ENCODE measurements at regions not wholly inside any gene's neighbourhood (a gene's known extent, or its start where the extent isn't known, plus 50 kb on each side); places are given as distances from the start of the nearest gene placed in this dataset.

DNA sequence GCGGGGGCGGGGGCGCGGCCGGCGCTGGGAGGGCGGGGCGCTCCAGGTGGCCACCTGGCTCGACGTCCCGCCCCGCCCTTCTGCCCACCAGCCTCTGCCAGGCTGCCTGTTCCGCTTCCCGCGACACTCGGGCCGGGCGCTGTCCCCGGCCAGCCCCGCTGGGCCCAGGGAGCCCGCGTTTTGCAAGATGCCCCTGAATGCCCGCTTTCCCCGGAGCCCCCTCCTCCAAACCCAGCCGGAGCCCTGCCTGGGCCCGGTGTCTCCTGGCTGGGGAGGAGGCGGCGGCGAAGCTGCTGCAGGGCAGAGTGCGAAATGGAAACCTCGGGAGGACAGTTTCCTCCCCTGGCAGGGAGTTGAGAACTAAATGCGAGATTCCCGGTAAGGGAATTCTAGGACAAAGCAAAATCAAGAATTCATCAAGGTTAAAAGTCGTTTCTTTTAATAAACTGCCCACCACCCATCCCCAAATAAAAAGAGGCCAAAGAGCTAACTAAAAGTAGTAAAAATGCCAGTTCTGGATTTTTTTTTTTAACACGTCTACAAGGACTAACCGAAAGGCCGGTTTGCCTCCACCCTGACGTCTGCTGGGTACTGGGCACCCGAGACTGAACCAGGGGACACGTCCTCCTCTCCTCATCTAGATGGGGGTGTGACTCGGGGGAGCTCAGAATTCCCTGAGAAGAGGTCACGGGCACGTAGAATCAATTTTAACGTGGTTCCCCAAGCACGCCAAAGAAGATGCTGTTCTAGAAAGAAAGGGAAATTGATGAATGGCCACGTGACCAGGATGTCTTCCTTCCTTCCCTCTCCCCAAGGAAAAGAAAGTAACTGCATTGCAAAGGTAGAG, 200.4 kb upstream of the NFE2L3 start:
- intact Hi-C loops (cut with micrococcal nuclease), result loop anchor here (1.0 to 5.0 kb wide), 7 partner anchors 13 to 911 kb away; partner anchors contain the start of genes CBX3, HNRNPA2B1, NFE2L3 and SKAP2
- POLR2A ChIA-PET, result interaction anchor here (0.8 to 2.7 kb wide), 3 partner anchors 14 to 50 kb away, joined by 4 to 28 read pairs (median 4); no protein-coding TSS in a partner anchor
- TF ChIP-seq, protein P1, sequence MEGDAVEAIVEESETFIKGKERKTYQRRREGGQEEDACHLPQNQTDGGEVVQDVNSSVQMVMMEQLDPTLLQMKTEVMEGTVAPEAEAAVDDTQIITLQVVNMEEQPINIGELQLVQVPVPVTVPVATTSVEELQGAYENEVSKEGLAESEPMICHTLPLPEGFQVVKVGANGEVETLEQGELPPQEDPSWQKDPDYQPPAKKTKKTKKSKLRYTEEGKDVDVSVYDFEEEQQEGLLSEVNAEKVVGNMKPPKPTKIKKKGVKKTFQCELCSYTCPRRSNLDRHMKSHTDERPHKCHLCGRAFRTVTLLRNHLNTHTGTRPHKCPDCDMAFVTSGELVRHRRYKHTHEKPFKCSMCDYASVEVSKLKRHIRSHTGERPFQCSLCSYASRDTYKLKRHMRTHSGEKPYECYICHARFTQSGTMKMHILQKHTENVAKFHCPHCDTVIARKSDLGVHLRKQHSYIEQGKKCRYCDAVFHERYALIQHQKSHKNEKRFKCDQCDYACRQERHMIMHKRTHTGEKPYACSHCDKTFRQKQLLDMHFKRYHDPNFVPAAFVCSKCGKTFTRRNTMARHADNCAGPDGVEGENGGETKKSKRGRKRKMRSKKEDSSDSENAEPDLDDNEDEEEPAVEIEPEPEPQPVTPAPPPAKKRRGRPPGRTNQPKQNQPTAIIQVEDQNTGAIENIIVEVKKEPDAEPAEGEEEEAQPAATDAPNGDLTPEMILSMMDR (IDR thresholded peaks at IDR 0.05), result no peak
- Mint-ChIP-seq H3K27me3 (peaks cover 29% of the 10 kb centered on the region), H3K4me3 (peak overlapping the region; percentile 50), H3K9me3 (peaks cover 3% of the 10 kb centered on the region), H3K27ac (no peak overlapping the region), H3K4me1 (peaks cover 35% of the 10 kb centered on the region), H3K36me3 (ENCODE audit: low read depth) (no peaks in the 10 kb centered on the region)
- CTCF ChIA-PET, result interaction anchor here (0.8 kb wide), 1 partner anchor 16 kb away, joined by 3 read pairs; no protein-coding TSS in a partner anchor
- no peak for ATAC-seq (ENCODE audit: low read depth)
- DNase-seq, result no peak

DNA sequence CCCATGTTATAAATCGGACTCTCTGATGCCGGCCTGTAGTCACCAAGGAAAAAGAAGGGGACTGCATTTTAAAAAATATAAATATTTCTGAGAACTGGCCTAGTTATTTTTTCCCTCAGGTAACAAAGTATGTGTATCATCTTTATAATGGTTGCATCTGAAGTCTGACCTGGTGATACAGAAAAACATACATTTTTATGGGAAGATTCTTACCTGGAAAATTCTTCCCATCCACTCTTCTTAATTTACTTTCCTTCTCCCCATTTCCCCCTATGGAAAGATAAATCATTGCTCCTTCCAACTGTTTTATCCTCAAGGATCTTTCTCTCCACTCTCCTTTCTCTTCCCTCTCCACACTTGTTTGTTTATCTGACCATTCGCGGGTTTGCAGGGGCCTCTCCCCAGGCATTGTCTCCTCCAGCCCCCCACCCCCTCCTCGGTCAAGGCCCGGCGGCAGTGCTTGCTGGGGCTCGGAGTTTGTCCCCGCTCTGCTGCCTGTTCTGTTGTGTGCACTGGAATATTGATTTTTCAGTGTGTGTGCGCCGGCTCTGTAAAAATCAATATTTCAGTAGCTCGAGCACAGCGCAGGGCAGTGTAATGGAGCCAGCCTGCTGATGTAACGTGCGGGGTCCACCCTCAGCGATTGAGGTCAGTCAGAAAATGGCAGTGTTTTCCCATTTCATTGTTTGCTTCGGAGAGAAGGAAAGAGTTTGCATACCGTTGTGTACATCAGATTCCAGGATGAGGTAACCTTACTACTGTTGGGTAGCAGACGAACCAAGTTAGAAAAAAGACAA, 199.5 kb upstream of the NFE2L3 start:
- H3K9me3 Mint-ChIP-seq, result peaks cover 3% of the 10 kb centered on the region
- no peak overlapping the region for H3K27ac Mint-ChIP-seq
- TF ChIP-seq, protein P1 (IDR thresholded peaks at IDR 0.05), result no peak
- ChIA-PET POLR2A (interaction anchor here (0.8 to 2.7 kb wide), 3 partner anchors 13 to 51 kb away, joined by 4 to 28 read pairs (median 4); no protein-coding TSS in a partner anchor), CTCF (interaction anchor here (0.8 kb wide), 1 partner anchor 15 kb away, joined by 3 read pairs; no protein-coding TSS in a partner anchor)
- no peak for ATAC-seq (ENCODE audit: low read depth)
- H3K4me3 Mint-ChIP-seq, result peak overlapping the region; percentile 50
- intact Hi-C loops (cut with micrococcal nuclease), result loop anchor here (5.0 kb wide), 2 partner anchors 200 to 910 kb away; partner anchors contain the start of genes NFE2L3 and SKAP2
- no peak for DNase-seq
- H3K36me3 Mint-ChIP-seq (ENCODE audit: low read depth), result no peaks in the 10 kb centered on the region
- H3K27me3 Mint-ChIP-seq, result peaks cover 27% of the 10 kb centered on the region
- H3K4me1 Mint-ChIP-seq, result peaks cover 34% of the 10 kb centered on the region

DNA sequence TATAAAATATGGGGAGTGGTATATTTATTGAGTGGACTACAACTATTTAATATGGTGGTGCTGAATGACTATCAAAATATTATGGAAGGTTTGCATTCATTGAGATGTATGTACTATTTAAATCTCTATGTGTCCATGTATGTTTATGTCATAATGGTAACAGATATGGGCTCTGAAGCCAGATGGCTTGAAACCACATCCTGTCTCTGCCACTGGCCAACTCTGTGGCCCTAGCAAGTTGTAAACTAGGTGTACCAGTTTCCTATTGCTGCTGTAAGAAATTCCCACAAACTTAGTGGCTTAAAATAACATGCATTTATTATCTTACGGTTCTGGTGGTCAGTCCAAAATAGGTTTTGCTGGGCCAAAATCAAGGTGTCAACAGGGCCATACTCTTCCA, 198.1 kb upstream of the NFE2L3 start:
- H3K9me3 Mint-ChIP-seq, result peaks cover 3% of the 10 kb centered on the region
- peaks cover 15% of the 10 kb centered on the region for H3K27me3 Mint-ChIP-seq
- peaks cover 26% of the 10 kb centered on the region for H3K4me1 Mint-ChIP-seq
- no peak overlapping the region for H3K4me3 Mint-ChIP-seq
- ChIA-PET CTCF (interaction anchor here (1.1 kb wide), 1 partner anchor 61 kb away, joined by 4 read pairs; no protein-coding TSS in a partner anchor), POLR2A (interaction anchor here (2.7 kb wide), 1 partner anchor 14 kb away, joined by 28 read pairs; no protein-coding TSS in a partner anchor)
- ATAC-seq (ENCODE audit: low read depth), result no peak
- H3K27ac Mint-ChIP-seq, result no peak overlapping the region
- no peaks in the 10 kb centered on the region for H3K36me3 Mint-ChIP-seq (ENCODE audit: low read depth)
- DNase-seq, result no peak
- intact Hi-C loops (cut with micrococcal nuclease), result loop anchor here (5.0 kb wide), 2 partner anchors 198 to 908 kb away; partner anchors contain the start of genes NFE2L3 and SKAP2
- TF ChIP-seq, protein P1 (IDR thresholded peaks at IDR 0.05), result no peak

DNA sequence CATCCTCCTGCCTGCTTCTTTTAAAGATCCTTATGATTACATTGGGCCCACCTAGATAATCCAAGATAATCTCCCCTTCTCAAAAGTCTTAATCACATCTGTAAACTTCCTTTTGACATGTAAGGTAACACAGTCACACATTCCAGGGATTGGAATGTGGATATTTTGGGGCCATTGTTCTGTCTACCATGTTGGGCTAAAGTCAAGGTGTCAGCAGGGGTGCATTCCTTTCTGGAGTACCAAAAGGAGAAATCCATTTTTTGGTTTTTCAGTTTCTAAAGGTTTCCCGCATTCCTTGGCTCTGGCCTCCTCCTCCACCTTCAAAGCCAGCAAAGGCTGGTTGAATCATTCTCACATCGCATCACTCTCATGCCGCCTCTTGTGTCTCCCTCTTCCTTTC, 197.6 kb upstream of the NFE2L3 start:
- peaks cover 27% of the 10 kb centered on the region for H3K4me1 Mint-ChIP-seq
- ChIA-PET POLR2A (no interaction called here), CTCF (no interaction called here)
- H3K4me3 Mint-ChIP-seq, result no peak overlapping the region
- DNase-seq (no peak), ATAC-seq (ENCODE audit: low read depth) (no peak)
- intact Hi-C loops (cut with micrococcal nuclease), result loop anchor here (5.0 kb wide), 2 partner anchors 198 to 908 kb away; partner anchors contain the start of genes NFE2L3 and SKAP2
- H3K36me3 Mint-ChIP-seq (ENCODE audit: low read depth), result no peaks in the 10 kb centered on the region
- peak overlapping the region; percentile 9 for H3K27ac Mint-ChIP-seq
- TF ChIP-seq, protein P1 (IDR thresholded peaks at IDR 0.05), result no peak
- H3K27me3 Mint-ChIP-seq, result peaks cover 10% of the 10 kb centered on the region
- H3K9me3 Mint-ChIP-seq, result peaks cover 3% of the 10 kb centered on the region
